Body of pancreas (tissue), 4 donors: ENCODE measurements at regions not wholly inside any gene's neighbourhood (a gene's known extent, or its start where the extent isn't known, plus 50 kb on each side); places are given as distances from the start of the nearest gene placed in this dataset.

Source experiments
- CTCF ChIP-seq, 7 experiments: fragments of 450-650 bp in 4 of 7; fragments of 200-600 bp in 3 of 7; sonication (generic) in 3 of 7; IDR thresholded peaks; one replicate each; pipeline ENCODE4 v1.5.1; 2016 to 2019; ENCODE audit warnings: antibody characterized with exemption in 7 of 7
- POLR2A ChIP-seq, 3 donors: fragments of 450-650 bp; IDR thresholded peaks; one replicate each; pipeline ENCODE4 v1.6.1; 2016; ENCODE audit warnings: antibody characterized with exemption in 3 of 3, mild to moderate bottlenecking in 2 of 3

GRCh38 chr12:92080911-92081285 lies 64.7 kb downstream of the BTG1 start:
- TF ChIP-seq CTCF (IDR thresholded peaks at IDR 0.05) (no peak), POLR2A (IDR thresholded peaks at IDR 0.05) (no peak)
